Activated CD8-positive, alpha-beta T cell treated with anti-CD3 and anti-CD28 coated beads, Interleukin-2, amount 10 ng/mL, durations not matched to agents 7 days and 5 days (primary cell): ENCODE measurements at regions not wholly inside any gene's neighbourhood (a gene's known extent, or its start where the extent isn't known, plus 50 kb on each side); places are given as distances from the start of the nearest gene placed in this dataset.

ENCODE experiments used
- ATAC-seq: fragments of 150-1000 bp; cut with Tn5 transposase; one replicate; pipeline ENCODE4 v1.10.0; 2021; ENCODE audit warnings: moderate library complexity
- CTCF ChIA-PET: fragments of 350-600 bp; sonication (Branson Sonifier 250); formaldehyde crosslinking; loops from one replicate; lab custom pipeline; 2021; ENCODE audit warnings: antibody characterized with exemption; lab: Charles Lee
- POLR2A ChIA-PET: fragments of 350-600 bp; sonication (Branson Sonifier 250); formaldehyde crosslinking; loops from one replicate; lab custom pipeline; 2021; ENCODE audit warnings: antibody characterized with exemption; lab: Charles Lee
- DNase-seq: peaks from one replicate; pipeline ENCODE4 v3.0.0-alpha.2; 2020
- H3K27ac Mint-ChIP-seq: one replicate; pipeline ENCODE4 v1.8.0; 2021; ENCODE audit warnings: mild to moderate bottlenecking, mixed read lengths
- H3K27me3 Mint-ChIP-seq: one replicate; pipeline ENCODE4 v1.8.0; 2021; ENCODE audit warnings: low read depth, mixed read lengths
- H3K36me3 Mint-ChIP-seq: one replicate; pipeline ENCODE4 v1.8.0; 2021; ENCODE audit warnings: low read depth, mixed read lengths
- H3K4me1 Mint-ChIP-seq: one replicate; pipeline ENCODE4 v1.8.0; 2021; ENCODE audit warnings: low read depth, mixed read lengths
- H3K4me3 Mint-ChIP-seq: one replicate; pipeline ENCODE4 v1.8.0; 2021; ENCODE audit warnings: mild to moderate bottlenecking, mixed read lengths
- H3K9me3 Mint-ChIP-seq: one replicate; pipeline ENCODE4 v1.8.0; 2022; ENCODE audit warnings: mixed read lengths; ENCODE audit not compliant: insufficient read depth

- ATAC-seq (no peak), DNase-seq (no peak)
- Mint-ChIP-seq H3K36me3 (no peaks in the 10 kb centered on the region), H3K9me3 (no peaks in the 10 kb centered on the region), H3K27ac (no peak overlapping the region), H3K4me1 (no peaks in the 10 kb centered on the region), H3K27me3 (no peaks in the 10 kb centered on the region), H3K4me3 (no peak overlapping the region)
- ChIA-PET CTCF (interaction anchor here (2.0 kb wide), 1 partner anchor 14 kb away, joined by 6 read pairs; no protein-coding TSS in a partner anchor), POLR2A (no interaction called here)
These were observed 75.1 kb downstream of the LINGO1 start for GRCh38 chr15:77557564-77557963.

- H3K4me1 Mint-ChIP-seq: no peaks in the 10 kb centered on the region
- no peaks in the 10 kb centered on the region for H3K9me3 Mint-ChIP-seq
- DNase-seq: no peak
- H3K27me3 Mint-ChIP-seq: no peaks in the 10 kb centered on the region
- ChIA-PET POLR2A (no interaction called here), CTCF (interaction anchor here (2.0 kb wide), 1 partner anchor 14 kb away, joined by 6 read pairs; no protein-coding TSS in a partner anchor)
- H3K36me3 Mint-ChIP-seq: no peaks in the 10 kb centered on the region
- H3K4me3 Mint-ChIP-seq: no peak overlapping the region
- no peak for ATAC-seq
- no peak overlapping the region for H3K27ac Mint-ChIP-seq
These were observed 75.6 kb downstream of the LINGO1 start for GRCh38 chr15:77557144-77557543.

GRCh38 chr15:77556622-77557021 is 76.1 kb downstream of the LINGO1 start:
- no peak for ATAC-seq
- Mint-ChIP-seq H3K36me3 (no peaks in the 10 kb centered on the region), H3K4me3 (no peak overlapping the region), H3K4me1 (no peaks in the 10 kb centered on the region), H3K27me3 (no peaks in the 10 kb centered on the region), H3K9me3 (no peaks in the 10 kb centered on the region), H3K27ac (no peak overlapping the region)
- ChIA-PET CTCF (interaction anchor here (2.0 kb wide), 1 partner anchor 13 kb away, joined by 6 read pairs; no protein-coding TSS in a partner anchor), POLR2A (no interaction called here)
- DNase-seq: no peak

- Mint-ChIP-seq H3K27me3 (no peaks in the 10 kb centered on the region), H3K27ac (no peak overlapping the region), H3K9me3 (no peaks in the 10 kb centered on the region), H3K36me3 (no peaks in the 10 kb centered on the region), H3K4me1 (no peaks in the 10 kb centered on the region), H3K4me3 (no peak overlapping the region)
- CTCF ChIA-PET: interaction anchor here (1.6 kb wide), 1 partner anchor 12 kb away, joined by 4 read pairs; no protein-coding TSS in a partner anchor
- POLR2A ChIA-PET: no interaction called here
- no peak for DNase-seq
- ATAC-seq: no peak
These were observed 77.5 kb downstream of the LINGO1 start for GRCh38 chr15:77555232-77555631.

GRCh38 chr15:77554306-77555080 is 78.2 kb downstream of the LINGO1 start:
- ATAC-seq: no peak
- POLR2A ChIA-PET: no interaction called here
- H3K4me1 Mint-ChIP-seq: no peaks in the 10 kb centered on the region
- H3K4me3 Mint-ChIP-seq: no peak overlapping the region
- no peaks in the 10 kb centered on the region for H3K9me3 Mint-ChIP-seq
- no peak for DNase-seq
- H3K27ac Mint-ChIP-seq: no peak overlapping the region
- no peaks in the 10 kb centered on the region for H3K27me3 Mint-ChIP-seq
- CTCF ChIA-PET: interaction anchor here (1.6 kb wide), 1 partner anchor 11 kb away, joined by 4 read pairs; no protein-coding TSS in a partner anchor
- no peaks in the 10 kb centered on the region for H3K36me3 Mint-ChIP-seq

- H3K27me3 Mint-ChIP-seq: no peaks in the 10 kb centered on the region
- H3K36me3 Mint-ChIP-seq: no peaks in the 10 kb centered on the region
- H3K27ac Mint-ChIP-seq: no peak overlapping the region
- no peaks in the 10 kb centered on the region for H3K9me3 Mint-ChIP-seq
- DNase-seq: no peak
- H3K4me1 Mint-ChIP-seq: no peaks in the 10 kb centered on the region
- ChIA-PET CTCF (interaction anchor here (1.6 kb wide), 1 partner anchor 10 kb away, joined by 4 read pairs; no protein-coding TSS in a partner anchor), POLR2A (no interaction called here)
- ATAC-seq: no peak
- no peak overlapping the region for H3K4me3 Mint-ChIP-seq
These were observed 79.0 kb downstream of the LINGO1 start for GRCh38 chr15:77553695-77554094.

- Mint-ChIP-seq H3K27me3 (no peaks in the 10 kb centered on the region), H3K9me3 (no peaks in the 10 kb centered on the region), H3K4me1 (no peaks in the 10 kb centered on the region), H3K4me3 (no peak overlapping the region), H3K36me3 (no peaks in the 10 kb centered on the region), H3K27ac (no peak overlapping the region)
- POLR2A ChIA-PET: no interaction called here
- no peak for DNase-seq
- ATAC-seq: no peak
- CTCF ChIA-PET: no interaction called here
These were observed 79.5 kb downstream of the LINGO1 start for GRCh38 chr15:77553257-77553656.

- POLR2A ChIA-PET: no interaction called here
- no peaks in the 10 kb centered on the region for H3K36me3 Mint-ChIP-seq
- CTCF ChIA-PET: interaction anchor here (1.5 kb wide), 1 partner anchor 9 kb away, joined by 8 read pairs; no protein-coding TSS in a partner anchor
- DNase-seq: no peak
- no peaks in the 10 kb centered on the region for H3K9me3 Mint-ChIP-seq
- no peak for ATAC-seq
- H3K27me3 Mint-ChIP-seq: no peaks in the 10 kb centered on the region
- no peak overlapping the region for H3K4me3 Mint-ChIP-seq
- no peaks in the 10 kb centered on the region for H3K4me1 Mint-ChIP-seq
- no peak overlapping the region for H3K27ac Mint-ChIP-seq
These were observed 80.6 kb downstream of the LINGO1 start for GRCh38 chr15:77552066-77552465.

- no peaks in the 10 kb centered on the region for H3K9me3 Mint-ChIP-seq
- no peaks in the 10 kb centered on the region for H3K27me3 Mint-ChIP-seq
- ChIA-PET CTCF (no interaction called here), POLR2A (no interaction called here)
- H3K36me3 Mint-ChIP-seq: no peaks in the 10 kb centered on the region
- no peak overlapping the region for H3K4me3 Mint-ChIP-seq
- H3K27ac Mint-ChIP-seq: no peak overlapping the region
- DNase-seq (no peak), ATAC-seq (no peak)
- no peaks in the 10 kb centered on the region for H3K4me1 Mint-ChIP-seq
These were observed 82.1 kb downstream of the LINGO1 start for GRCh38 chr15:77550301-77551251.

GRCh38 chr15:77549576-77550288 is 83.0 kb downstream of the LINGO1 start:
- Mint-ChIP-seq H3K27me3 (no peaks in the 10 kb centered on the region), H3K27ac (no peak overlapping the region), H3K36me3 (no peaks in the 10 kb centered on the region), H3K4me1 (no peaks in the 10 kb centered on the region), H3K9me3 (no peaks in the 10 kb centered on the region), H3K4me3 (no peak overlapping the region)
- ChIA-PET CTCF (no interaction called here), POLR2A (no interaction called here)
- ATAC-seq (no peak), DNase-seq (no peak)
